Neuron (in vitro differentiated cells): ENCODE measurements at regions not wholly inside any gene's neighbourhood (a gene's known extent, or its start where the extent isn't known, plus 50 kb on each side); places are given as distances from the start of the nearest gene placed in this dataset.

ENCODE experiments used
- H2AFZ ChIP-seq: one replicate; pipeline ENCODE4 v1.6.1; 2013; ENCODE audit warnings: low read depth, mild to moderate bottlenecking, inconsistent platforms, low read length, moderate library complexity
- H3K27me3 ChIP-seq: one replicate; pipeline ENCODE4 v1.6.1; 2013; ENCODE audit warnings: low read length; ENCODE audit not compliant: insufficient read depth
- H3K36me3 ChIP-seq: one replicate; pipeline ENCODE4 v1.6.1; 2013; ENCODE audit warnings: low read length; ENCODE audit not compliant: insufficient read depth
- H3K4me1 ChIP-seq: one replicate; pipeline ENCODE4 v1.6.1; 2013; ENCODE audit warnings: low read length; ENCODE audit not compliant: insufficient read depth
- H3K4me3 ChIP-seq: 2 replicates; pipeline ENCODE4 v1.5.1; 2013; ENCODE audit warnings: mild to moderate bottlenecking, low read length, moderate library complexity
- H3K9me3 ChIP-seq: one replicate; pipeline ENCODE4 v1.6.1; 2013; ENCODE audit warnings: low read length

- Histone ChIP-seq H3K27me3 (no peaks in the 10 kb centered on the region), H3K4me1 (peaks cover 63% of the 10 kb centered on the region), H3K4me3 (peak overlapping the region; percentile 26), H3K9me3 (peaks cover 2% of the 10 kb centered on the region), H3K36me3 (no peaks in the 10 kb centered on the region), H2AFZ (no peak overlapping the region)
Measured at GRCh38 chr5:125411071-125411743, 664.8 kb upstream of the ZNF608 start.

GRCh38 chr5:125411744-125412560, 665.5 kb upstream of the ZNF608 start:
- Histone ChIP-seq H3K9me3 (no peaks in the 10 kb centered on the region), H3K4me3 (peak overlapping the region; percentile 26), H3K4me1 (peaks cover 63% of the 10 kb centered on the region), H2AFZ (peak overlapping the region; percentile 18), H3K27me3 (no peaks in the 10 kb centered on the region), H3K36me3 (no peaks in the 10 kb centered on the region)

- H3K9me3 ChIP-seq: no peaks in the 10 kb centered on the region
- peak overlapping the region; percentile 18 for H2AFZ ChIP-seq
- H3K4me1 ChIP-seq: peaks cover 63% of the 10 kb centered on the region
- peak overlapping the region; percentile 26 for H3K4me3 ChIP-seq
- no peaks in the 10 kb centered on the region for H3K36me3 ChIP-seq
- no peaks in the 10 kb centered on the region for H3K27me3 ChIP-seq
Measured at GRCh38 chr5:125412561-125413495, 666.4 kb upstream of the ZNF608 start.

GRCh38 chr5:125413496-125414274, 667.2 kb upstream of the ZNF608 start:
- H3K4me1 ChIP-seq: peaks cover 59% of the 10 kb centered on the region
- no peaks in the 10 kb centered on the region for H3K9me3 ChIP-seq
- no peak overlapping the region for H3K4me3 ChIP-seq
- no peak overlapping the region for H2AFZ ChIP-seq
- no peaks in the 10 kb centered on the region for H3K36me3 ChIP-seq
- no peaks in the 10 kb centered on the region for H3K27me3 ChIP-seq

GRCh38 chr5:125415126-125415525, 668.7 kb upstream of the ZNF608 start:
- H3K27me3 ChIP-seq: no peaks in the 10 kb centered on the region
- H3K4me3 ChIP-seq: no peak overlapping the region
- H3K4me1 ChIP-seq: peaks cover 45% of the 10 kb centered on the region
- H3K9me3 ChIP-seq: no peaks in the 10 kb centered on the region
- H2AFZ ChIP-seq: no peak overlapping the region
- no peaks in the 10 kb centered on the region for H3K36me3 ChIP-seq

- no peaks in the 10 kb centered on the region for H3K27me3 ChIP-seq
- no peaks in the 10 kb centered on the region for H3K36me3 ChIP-seq
- H3K9me3 ChIP-seq: no peaks in the 10 kb centered on the region
- no peak overlapping the region for H3K4me3 ChIP-seq
- H2AFZ ChIP-seq: no peak overlapping the region
- peaks cover 39% of the 10 kb centered on the region for H3K4me1 ChIP-seq
Measured at GRCh38 chr5:125416055-125416454, 669.6 kb upstream of the ZNF608 start.

- no peaks in the 10 kb centered on the region for H3K36me3 ChIP-seq
- no peaks in the 10 kb centered on the region for H3K9me3 ChIP-seq
- peaks cover 24% of the 10 kb centered on the region for H3K4me1 ChIP-seq
- no peaks in the 10 kb centered on the region for H3K27me3 ChIP-seq
- H3K4me3 ChIP-seq: no peak overlapping the region
- H2AFZ ChIP-seq: no peak overlapping the region
Measured at GRCh38 chr5:125421006-125421405, 674.6 kb upstream of the ZNF608 start.

GRCh38 chr5:125422342-125422741, 675.9 kb upstream of the ZNF608 start:
- no peaks in the 10 kb centered on the region for H3K36me3 ChIP-seq
- H3K4me3 ChIP-seq: no peak overlapping the region
- H3K4me1 ChIP-seq: peaks cover 24% of the 10 kb centered on the region
- no peaks in the 10 kb centered on the region for H3K27me3 ChIP-seq
- no peak overlapping the region for H2AFZ ChIP-seq
- H3K9me3 ChIP-seq: no peaks in the 10 kb centered on the region

- Histone ChIP-seq H2AFZ (peak overlapping the region; percentile 34), H3K4me1 (peaks cover 24% of the 10 kb centered on the region), H3K9me3 (no peaks in the 10 kb centered on the region), H3K27me3 (no peaks in the 10 kb centered on the region), H3K36me3 (no peaks in the 10 kb centered on the region), H3K4me3 (no peak overlapping the region)
Measured at GRCh38 chr5:125424402-125425141, 678.1 kb upstream of the ZNF608 start.

GRCh38 chr5:125429498-125429897, 683.1 kb upstream of the ZNF608 start:
- no peaks in the 10 kb centered on the region for H3K36me3 ChIP-seq

GRCh38 chr5:125433457-125433856, 687.0 kb upstream of the ZNF608 start:
- H3K4me3 ChIP-seq: no peak overlapping the region

More at GRCh38 chr5:125429498-125429897, 683.1 kb upstream of the ZNF608 start:
- Histone ChIP-seq H3K9me3 (no peaks in the 10 kb centered on the region), H2AFZ (no peak overlapping the region), H3K4me1 (peaks cover 8% of the 10 kb centered on the region), H3K27me3 (no peaks in the 10 kb centered on the region), H3K4me3 (no peak overlapping the region)

GRCh38 chr5:125439243-125439642, 692.8 kb upstream of the ZNF608 start:
- H3K27me3 ChIP-seq: no peaks in the 10 kb centered on the region
- H3K4me3 ChIP-seq: no peak overlapping the region
- peaks cover 3% of the 10 kb centered on the region for H3K9me3 ChIP-seq
- no peak overlapping the region for H2AFZ ChIP-seq
- H3K36me3 ChIP-seq: no peaks in the 10 kb centered on the region
- no peaks in the 10 kb centered on the region for H3K4me1 ChIP-seq

More at GRCh38 chr5:125433457-125433856, 687.0 kb upstream of the ZNF608 start:
- no peaks in the 10 kb centered on the region for H3K9me3 ChIP-seq
- no peaks in the 10 kb centered on the region for H3K27me3 ChIP-seq
- no peaks in the 10 kb centered on the region for H3K36me3 ChIP-seq
- no peaks in the 10 kb centered on the region for H3K4me1 ChIP-seq
- no peak overlapping the region for H2AFZ ChIP-seq
